Gastroesophageal sphincter (tissue), 4 donors: ENCODE measurements at regions not wholly inside any gene's neighbourhood (a gene's known extent, or its start where the extent isn't known, plus 50 kb on each side); places are given as distances from the start of the nearest gene placed in this dataset.

Experiments
- ATAC-seq: fragments of 150-250 bp; one replicate; pipeline ENCODE4 v1.9.1; 2016; ENCODE audit warnings: mild to moderate bottlenecking, moderate library complexity
- H3K27ac ChIP-seq, 4 donors: fragments of 200-600 bp; sonication (generic) in 3 of 4; 1 replicate in 3 of 4; 2 replicates in 1 of 4; pipeline ENCODE4 v1.5.1; 2016 to 2019
- H3K27me3 ChIP-seq: fragments of 200-600 bp; sonication (generic); one replicate; pipeline ENCODE4 v1.5.1; 2019
- H3K36me3 ChIP-seq, 2 donors: fragments of 200-600 bp; sonication (generic); one replicate each; pipeline ENCODE4 v1.5.1; 2019; ENCODE audit warnings: control low read depth in 1 of 2
- H3K4me1 ChIP-seq, 3 donors: fragments of 200-600 bp; sonication (generic); 1 replicate in 2 of 3; 2 replicates in 1 of 3; pipeline ENCODE4 v1.5.1; 2016 to 2019; ENCODE audit warnings: control low read depth in 2 of 3
- H3K4me3 ChIP-seq, 2 donors: fragments of 200-600 bp; sonication (generic); one replicate each; pipeline ENCODE4 v1.5.1; 2019; ENCODE audit warnings: mild to moderate bottlenecking in 1 of 2, moderate library complexity in 1 of 2
- H3K9me3 ChIP-seq, 3 donors: fragments of 200-600 bp; sonication (generic); one replicate each; pipeline ENCODE4 v1.5.1; 2017 to 2019; ENCODE audit warnings: control low read depth in 2 of 3
- CTCF ChIP-seq, 4 experiments: fragments of 200-600 bp in 2 of 4; fragments of 450-650 bp in 2 of 4; sonication (generic) in 1 of 4; IDR thresholded peaks; one replicate each; pipeline ENCODE4 v1.5.1; 2017 to 2019; ENCODE audit warnings: antibody characterized with exemption in 4 of 4, mild to moderate bottlenecking in 2 of 4, moderate library complexity in 2 of 4
- EP300 ChIP-seq: sonication (generic); formaldehyde crosslinking; IDR thresholded peaks from one replicate; pipeline ENCODE4 v1.6.1; 2017; ENCODE audit warnings: antibody characterized with exemption, mild to moderate bottlenecking
- POLR2A ChIP-seq, 2 donors: fragments of 450-650 bp; IDR thresholded peaks; one replicate each; pipeline ENCODE4 v1.6.1; 2017; ENCODE audit warnings: antibody characterized with exemption in 2 of 2, mild to moderate bottlenecking in 2 of 2, moderate library complexity in 1 of 2
- POLR2AphosphoS5 ChIP-seq: sonication (generic); formaldehyde crosslinking; IDR thresholded peaks from one replicate; pipeline ENCODE4 v1.6.1; 2017; ENCODE audit warnings: antibody characterized with exemption
- WGBS, 2 donors: methylation state at CpG; one replicate each; pipeline ENCODE4 v1.1.5; 2018; ENCODE audit warnings: low coverage in 1 of 2; 5-methylcytosine and 5-hydroxymethylcytosine counted together
- small RNA-seq, 4 donors: library from RNA; depleted of rRNA; stranded (forward); fragments of <200 nt; gene quantifications; one replicate each; pipeline ENCODE3, GENCODE V24; 2016

DNA sequence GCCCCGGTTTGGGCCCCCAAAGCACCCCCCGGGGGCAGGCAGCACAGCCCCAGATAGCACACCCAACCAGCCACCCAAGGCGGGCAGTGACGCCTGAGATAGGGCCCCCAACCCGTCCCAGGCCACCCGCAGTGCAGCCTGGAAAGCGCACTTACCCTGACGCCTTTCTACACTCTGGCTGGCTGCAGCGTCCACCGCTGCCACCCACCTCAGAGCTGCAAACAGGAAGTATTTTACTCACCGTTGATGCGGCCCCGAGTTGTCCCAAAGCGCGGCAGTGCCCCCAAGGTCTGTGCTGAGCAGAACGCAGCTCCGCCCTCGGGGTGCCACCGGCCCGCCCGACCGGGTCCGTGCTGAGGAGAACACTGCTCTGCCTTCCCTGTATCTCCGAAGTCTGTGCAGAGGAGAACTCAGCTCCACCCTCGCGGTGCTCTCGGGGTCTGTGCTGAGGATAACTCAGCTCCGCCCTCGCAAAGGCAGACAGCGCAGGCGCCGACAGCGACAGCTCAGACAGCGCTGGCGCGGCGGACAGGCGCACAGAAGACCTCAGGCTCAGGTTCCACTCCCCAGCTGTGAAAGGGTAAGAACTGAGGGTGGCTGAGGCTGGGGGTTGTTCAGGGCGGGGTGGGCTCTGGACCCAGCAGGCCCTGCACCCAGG lies 786.9 kb downstream of the CDY1 start:
- no peaks in the 10 kb centered on the region for H3K9me3 ChIP-seq
- H3K36me3 ChIP-seq: no peaks in the 10 kb centered on the region
- no peaks in the 10 kb centered on the region for H3K27me3 ChIP-seq
- no peak for ATAC-seq
- no peaks in the 10 kb centered on the region for H3K4me1 ChIP-seq
- no peak overlapping the region for H3K4me3 ChIP-seq
- no peak overlapping the region for H3K27ac ChIP-seq
- TF ChIP-seq POLR2A (IDR thresholded peaks at IDR 0.05) (no peak), EP300 (no peak), CTCF (IDR thresholded peaks at IDR 0.05) (no peak), POLR2AphosphoS5 (no peak)
- WGBS, 2 donors: no CpG with 5 or more reads among the region's 39 CpGs

DNA sequence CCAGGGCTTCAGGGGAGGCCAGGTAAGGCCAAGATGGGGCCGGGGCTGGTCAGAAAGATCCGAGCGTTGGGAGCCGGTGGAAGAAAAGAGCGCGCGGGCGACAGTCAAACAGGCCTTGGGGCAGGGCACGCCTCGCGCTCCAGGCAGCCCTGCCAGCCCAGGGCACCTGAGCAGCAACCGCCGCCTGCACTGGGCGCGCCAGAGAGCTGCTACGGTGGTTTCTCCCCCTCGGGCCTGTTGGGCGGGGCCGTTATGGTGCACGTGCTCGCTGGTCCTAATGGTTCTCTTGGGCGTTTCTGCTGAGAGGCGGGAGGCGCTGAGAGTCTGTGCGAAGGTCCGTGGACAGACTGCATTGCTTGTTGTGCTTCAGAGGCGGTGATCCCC lies 787.4 kb downstream of the CDY1 start:
- Histone ChIP-seq H3K4me3 (no peak overlapping the region), H3K9me3 (no peaks in the 10 kb centered on the region), H3K27ac (no peak overlapping the region), H3K27me3 (no peaks in the 10 kb centered on the region), H3K4me1 (no peaks in the 10 kb centered on the region), H3K36me3 (no peaks in the 10 kb centered on the region)
- no peak for ATAC-seq
- TF ChIP-seq POLR2A (IDR thresholded peaks at IDR 0.05) (no peak), CTCF (IDR thresholded peaks at IDR 0.05) (no peak), EP300 (no peak), POLR2AphosphoS5 (no peak)
- WGBS, 2 donors: no CpG with 5 or more reads among the region's 27 CpGs

Small RNA genes lying in the stretch of these regions (small RNA-seq; reads per million reads assigned to genes)
- gene AC024067.1: 0 reads per million in 4 donors
- gene RF00156: 0 reads per million in 4 donors
- 0 reads per million in 4 donors for gene RNU6-1314P
